GM20000 (cell line): ENCODE measurements at regions not wholly inside any gene's neighbourhood (a gene's known extent, or its start where the extent isn't known, plus 50 kb on each side); places are given as distances from the start of the nearest gene placed in this dataset.

Experiments
- DNase-seq: peaks from one replicate; pipeline ENCODE4 v3.0.0; 2012; ENCODE audit warnings: low spot score
- CTCF ChIP-seq: IDR thresholded peaks from 2 replicates; pipeline ENCODE4 v1.5.1; 2012; ENCODE audit warnings: mild to moderate bottlenecking, control low read depth; ENCODE audit errors: extremely low read depth, missing control alignments

GRCh38 chr3:154799800-154800199 lies 280.3 kb upstream of the MME start:
- no peak for DNase-seq
- no peak for TF ChIP-seq CTCF

- no peak for TF ChIP-seq CTCF
- DNase-seq = no peak
Measured at GRCh38 chr3:154795582-154795981, 284.5 kb upstream of the MME start.

GRCh38 chr3:154794814-154795445 lies 285.2 kb upstream of the MME start:
- no peak for DNase-seq
- no peak for TF ChIP-seq CTCF

- TF ChIP-seq CTCF = no peak
- no peak for DNase-seq
Measured at GRCh38 chr3:154794391-154794790, 285.7 kb upstream of the MME start.

GRCh38 chr3:154792828-154793227 lies 287.3 kb upstream of the MME start:
- no peak for TF ChIP-seq CTCF
- DNase-seq = no peak

GRCh38 chr3:154791611-154792010 lies 288.5 kb upstream of the MME start:
- DNase-seq = no peak
- TF ChIP-seq CTCF = no peak

- no peak for TF ChIP-seq CTCF
- no peak for DNase-seq
Measured at GRCh38 chr3:154786724-154787123, 293.4 kb upstream of the MME start.

GRCh38 chr3:154783521-154783931 lies 296.6 kb upstream of the MME start:
- no peak for TF ChIP-seq CTCF
- DNase-seq = no peak
